ENCODE measurements at regions not wholly inside any gene's neighbourhood (a gene's known extent, or its start where the extent isn't known, plus 50 kb on each side); places are given as distances from the start of the nearest gene placed in this dataset.

DNA sequence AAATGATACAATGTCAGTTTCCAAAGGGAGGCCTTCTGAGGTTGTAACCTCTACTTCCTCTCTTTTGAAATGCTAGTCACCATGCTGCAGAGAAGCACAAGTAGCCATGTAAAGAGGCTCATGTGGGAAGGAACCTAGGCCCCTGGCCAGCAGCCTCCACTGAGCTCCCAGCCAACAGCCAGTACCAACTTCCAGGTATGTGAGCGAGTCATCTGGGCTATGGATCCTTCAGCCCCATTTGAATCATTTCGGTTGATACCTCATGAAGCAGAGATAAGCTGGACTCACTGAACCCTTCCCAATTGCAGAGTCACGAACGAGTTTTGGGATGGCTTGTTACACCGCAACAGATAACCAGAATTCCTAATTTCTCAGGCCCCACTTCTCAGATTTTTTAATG is 187.0 kb upstream of the LDB2 start:
- no peak overlapping the region for H3K9ac ChIP-seq (replicated peaks; ENCODE audit: extremely low read depth, insufficient read depth, low read length)
- BruUV-seq (replicated peaks), result no TSS peak
- no peaks in the 10 kb centered on the region for H3K9me3 ChIP-seq (replicated peaks; ENCODE audit: control insufficient read depth, insufficient read depth, low read length)
- H4K20me1 ChIP-seq (replicated peaks; ENCODE audit: control insufficient read depth, extremely low read depth, insufficient read depth, low read length), result no peaks in the 10 kb centered on the region
- ChIA-PET POLR2A (no interaction called here), CTCF (no interaction called here)
- no peaks in the 10 kb centered on the region for H3K4me1 ChIP-seq (ENCODE audit: control insufficient read depth, extremely low read depth, insufficient read depth, low read length)
- DNase-seq (ENCODE audit: low read depth, low spot score) (no peak), FAIRE-seq (no peak)
- H3K9me1 ChIP-seq (replicated peaks; ENCODE audit: control insufficient read depth, extremely low read depth, insufficient read depth, low read length), result no peaks in the 10 kb centered on the region
- H3K79me2 ChIP-seq (ENCODE audit: control insufficient read depth, insufficient read depth, low read length), result no peaks in the 10 kb centered on the region
- no peaks in the 10 kb centered on the region for H3K27me3 ChIP-seq (ENCODE audit: control insufficient read depth in 2 of 2, insufficient read depth in 2 of 2, low read length in 2 of 2)
- no peak for TF ChIP-seq FOS (IDR thresholded peaks at IDR 0.05; ENCODE audit: borderline replicate concordance, insufficient read depth, low read length)
- TF ChIP-seq CTCF (IDR thresholded peaks at IDR 0.05; ENCODE audit: extremely low read depth in 1 of 2, insufficient read depth in 1 of 2, low read depth in 1 of 2, low read length in 2 of 2), result no peak
- no peak for TF ChIP-seq POLR2A (IDR thresholded peaks at IDR 0.05; ENCODE audit: low read depth, low read length)
- no peak for TF ChIP-seq POLR2AphosphoS5 (IDR thresholded peaks at IDR 0.05; ENCODE audit: insufficient read depth, low read depth, low read length)
- no peak for TF ChIP-seq GATA2 (IDR thresholded peaks at IDR 0.05; ENCODE audit: insufficient read depth, insufficient read length, low read depth, low read length)
- TF ChIP-seq JUN (IDR thresholded peaks at IDR 0.05; ENCODE audit: borderline replicate concordance, insufficient read depth, insufficient read length, low read depth), result no peak
- TF ChIP-seq, protein P1, sequence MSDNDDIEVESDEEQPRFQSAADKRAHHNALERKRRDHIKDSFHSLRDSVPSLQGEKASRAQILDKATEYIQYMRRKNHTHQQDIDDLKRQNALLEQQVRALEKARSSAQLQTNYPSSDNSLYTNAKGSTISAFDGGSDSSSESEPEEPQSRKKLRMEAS (IDR thresholded peaks at IDR 0.05; ENCODE audit: insufficient read depth, insufficient read length), result no peak
- TF ChIP-seq EZH2 (IDR thresholded peaks at IDR 0.05; ENCODE audit: borderline replicate concordance, low read depth, low read length, severe bottlenecking), result no peak
- TF ChIP-seq MYC (IDR thresholded peaks at IDR 0.05; ENCODE audit: low read depth, low read length), result no peak
- no peak overlapping the region for H3K4me3 ChIP-seq (replicated peaks in 1 of 3; ENCODE audit: insufficient read depth in 1 of 3, low read depth in 1 of 3, low read length in 3 of 3)
- no peaks in the 10 kb centered on the region for H3K36me3 ChIP-seq (ENCODE audit: control insufficient read depth in 2 of 2, extremely low read depth in 1 of 2, insufficient read depth in 2 of 2, low read length in 2 of 2)
- dilution Hi-C loops (cut with MboI; ENCODE audit: extremely low pct_ligation_motif_present, low sequenced_read_pairs) (no loop called here), intact Hi-C loops (cut with micrococcal nuclease) (no loop called here)
- H2AFZ ChIP-seq (ENCODE audit: low read depth, low read length), result no peak overlapping the region
- H3K4me2 ChIP-seq (ENCODE audit: insufficient read depth, low read length), result no peak overlapping the region
- H3K27ac ChIP-seq (ENCODE audit: insufficient read depth, low read depth, low read length), result no peak overlapping the region
